Stimulated activated naive CD8-positive, alpha-beta T cell treated with anti-CD3 and anti-CD28 coated beads, Interleukin-15, Interleukin-2, amounts not matched to agents 100 U/mL and 50 U/mL, for 24 hours (primary cell): ENCODE measurements at regions not wholly inside any gene's neighbourhood (a gene's known extent, or its start where the extent isn't known, plus 50 kb on each side); places are given as distances from the start of the nearest gene placed in this dataset.
A peak's percentile ranks its signal among the peaks of the same experiment; 100 is the strongest.
"Not testable (repeated sequence)": the region's sequence is repeated elsewhere in the genome, so short reads cannot be mapped to it uniquely, and the experiment has no call there.

ENCODE experiments used
- ATAC-seq: fragments of 150-1000 bp; cut with Tn5 transposase; one replicate; pipeline ENCODE4 v1.10.0; 2021
- DNase-seq: peaks from one replicate; pipeline ENCODE4 v3.0.0; 2021

DNA sequence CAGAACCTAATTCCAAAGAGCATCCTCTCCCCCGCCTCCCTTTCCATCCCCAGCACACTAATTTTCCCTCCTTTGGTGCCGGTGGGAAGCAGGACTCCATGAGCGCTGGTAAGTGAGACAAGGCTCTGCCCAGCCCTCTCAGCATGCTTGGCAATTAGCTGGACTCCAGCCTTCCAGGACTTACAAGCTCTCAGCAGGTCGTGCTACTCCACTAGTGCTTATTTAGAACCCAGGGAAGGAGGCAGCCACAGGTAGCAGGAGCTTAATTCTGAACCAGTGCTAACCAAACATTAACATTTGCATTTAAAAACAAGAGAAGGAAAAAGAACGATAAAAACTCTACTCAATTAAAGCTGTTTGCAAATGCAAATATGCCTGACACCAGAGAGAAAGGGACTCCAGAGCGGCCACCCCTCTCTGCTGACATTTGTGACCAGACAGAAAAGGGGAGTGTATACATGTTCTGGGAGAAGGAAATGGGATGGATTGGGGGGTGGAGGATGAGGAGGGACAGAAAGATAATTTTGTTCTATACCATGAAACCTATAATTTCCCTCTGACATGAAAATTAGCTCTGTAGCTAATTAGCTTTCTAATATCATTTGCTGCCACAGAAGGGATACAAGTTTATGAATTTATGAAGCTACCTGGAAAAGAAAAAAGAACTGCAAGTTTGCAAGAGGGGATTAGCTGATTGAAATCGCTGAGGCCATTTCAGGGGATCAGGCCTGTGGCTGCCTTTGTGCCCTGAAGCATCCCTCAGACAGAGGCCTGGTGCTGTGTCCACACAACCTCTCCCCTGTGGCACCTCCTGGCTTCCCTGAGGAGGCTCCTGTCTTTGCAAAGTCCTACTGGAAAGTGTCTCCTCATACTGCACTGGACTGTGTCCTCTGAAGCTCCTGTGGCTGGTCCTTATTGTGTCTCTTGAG, 266.3 kb downstream of the SEC61B start:
- ATAC-seq (no peak), DNase-seq (no peak)

DNA sequence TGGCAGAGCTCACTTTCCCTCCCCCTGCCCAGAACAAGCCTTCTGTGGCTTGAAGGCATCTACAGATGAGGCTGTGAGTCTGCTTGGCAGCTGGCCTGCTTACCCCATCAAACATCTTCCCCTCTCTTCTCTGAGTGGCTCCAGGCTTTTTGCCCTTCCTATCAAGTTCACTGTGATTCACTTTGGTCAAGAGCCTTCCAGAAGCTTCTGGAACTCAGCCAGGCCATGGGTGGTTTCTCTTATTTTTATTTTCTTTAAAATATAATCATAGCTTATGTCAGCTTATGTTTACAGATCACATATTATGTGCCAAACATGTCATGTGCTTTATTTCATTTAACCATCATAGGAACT, 267.0 kb downstream of the SEC61B start:
- no peak for ATAC-seq
- no peak for DNase-seq

DNA sequence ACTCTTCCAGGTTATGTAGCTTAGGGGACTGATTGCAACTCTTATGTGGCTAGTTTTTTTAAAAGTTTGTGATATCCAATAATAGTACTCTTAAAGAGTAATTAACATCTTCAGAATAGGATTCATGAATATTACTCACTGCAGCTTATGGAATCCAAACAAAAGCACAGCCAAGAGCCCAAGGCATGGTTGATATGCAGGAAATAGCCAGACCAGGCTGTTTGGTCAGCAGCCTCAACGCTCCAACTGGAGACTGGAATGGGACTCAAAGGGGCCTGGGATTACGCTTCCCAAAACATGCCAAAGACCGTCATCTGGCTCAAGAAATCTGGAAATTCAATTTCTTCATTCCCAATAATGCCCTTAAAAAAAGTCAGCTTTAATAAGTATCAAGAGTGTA, 268.6 kb downstream of the SEC61B start:
- DNase-seq: no peak
- no peak for ATAC-seq

DNA sequence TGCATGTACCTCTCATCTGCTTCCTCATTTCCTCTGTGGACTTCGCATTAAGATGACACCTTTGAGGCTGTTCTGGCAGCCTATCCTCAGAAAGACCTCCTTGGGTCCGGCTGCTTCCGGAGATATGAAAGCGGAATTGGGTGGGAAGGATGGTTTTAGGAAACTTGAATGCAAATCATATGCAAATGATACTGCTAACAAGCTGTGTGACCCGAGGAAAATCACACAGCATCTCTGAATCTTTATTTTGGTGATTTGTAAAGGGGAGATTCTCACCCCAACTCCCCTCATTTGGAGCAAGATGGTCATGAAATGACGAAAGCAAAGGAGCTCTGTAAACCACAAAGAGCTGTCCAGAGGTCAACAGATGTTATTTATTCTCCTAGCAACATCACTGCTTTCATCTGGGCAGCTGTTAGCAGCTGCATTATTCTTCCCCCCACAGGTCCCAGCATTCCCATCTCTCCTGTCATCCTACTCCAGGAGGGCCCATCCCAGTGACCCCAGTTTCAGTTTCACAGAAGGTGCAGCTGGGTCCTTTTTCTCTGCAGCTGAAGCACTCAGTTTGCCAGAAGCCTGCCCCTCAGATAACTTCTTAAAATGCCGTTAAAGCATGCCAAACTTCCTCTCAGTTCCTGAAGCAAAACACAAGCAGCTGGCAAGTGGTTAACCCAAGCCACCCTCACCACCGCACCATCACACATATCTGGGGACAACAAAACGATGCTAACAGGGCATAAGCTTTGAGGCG, 269.5 kb downstream of the SEC61B start:
- no peak for ATAC-seq
- DNase-seq: no peak

DNA sequence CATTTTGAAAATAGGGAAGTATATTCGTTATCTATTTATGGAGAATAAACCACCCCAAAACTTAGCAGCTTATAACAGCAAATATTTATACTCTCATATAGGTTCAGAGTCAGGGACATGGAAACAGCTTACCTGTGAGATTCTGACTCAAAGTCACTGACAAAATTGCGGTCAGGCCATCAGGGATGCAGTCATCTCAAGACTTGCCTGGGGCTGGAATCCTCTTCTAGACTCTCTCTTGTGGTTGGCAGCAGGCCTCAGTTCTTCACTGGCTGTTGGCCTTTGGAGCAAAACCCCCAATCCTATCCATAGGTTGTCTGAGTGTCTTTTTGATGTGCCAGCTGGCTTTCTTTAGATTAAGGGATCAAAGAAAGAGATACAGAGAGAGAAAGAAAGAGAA, 275.6 kb downstream of the SEC61B start:
- no peak for DNase-seq
- no peak for ATAC-seq

DNA sequence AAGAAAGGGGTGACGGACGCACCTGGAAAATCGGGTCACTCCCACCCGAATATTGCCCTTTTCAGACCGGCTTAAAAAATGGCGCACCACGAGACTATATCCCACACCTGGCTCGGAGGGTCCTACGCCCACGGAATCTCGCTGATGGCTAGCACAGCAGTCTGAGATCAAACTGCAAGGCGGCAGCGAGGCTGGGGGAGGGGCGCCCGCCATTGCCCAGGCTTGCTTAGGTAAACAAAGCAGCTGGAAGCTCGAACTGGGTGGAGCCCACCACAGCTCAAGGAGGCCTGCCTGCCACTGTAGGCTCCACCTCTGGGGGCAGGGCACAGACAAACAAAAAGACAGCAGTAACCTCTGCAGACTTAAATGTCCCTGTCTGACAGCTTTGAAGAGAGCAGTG, 276.9 kb downstream of the SEC61B start:
- not testable (repeated sequence) for DNase-seq, ATAC-seq

DNA sequence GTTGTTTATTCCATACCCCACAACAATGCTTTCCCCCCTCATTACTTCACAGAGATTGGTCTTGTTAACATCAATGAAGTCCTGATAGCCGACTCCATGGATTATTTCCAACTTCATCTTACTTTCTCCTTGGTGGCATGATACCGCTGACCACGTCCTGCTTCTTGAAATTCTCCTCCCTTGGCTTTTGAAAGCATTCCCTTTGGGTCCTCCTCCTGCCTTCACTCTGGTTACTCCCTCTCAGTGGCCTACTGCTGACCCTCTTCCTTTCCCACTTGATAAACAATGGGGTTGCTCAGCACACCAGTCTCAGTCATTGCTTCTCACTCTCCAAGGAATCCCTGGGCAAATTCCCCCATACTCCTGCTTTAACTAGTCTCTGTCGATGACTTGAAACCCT, 283.9 kb downstream of the SEC61B start:
- no peak for DNase-seq
- no peak for ATAC-seq

DNA sequence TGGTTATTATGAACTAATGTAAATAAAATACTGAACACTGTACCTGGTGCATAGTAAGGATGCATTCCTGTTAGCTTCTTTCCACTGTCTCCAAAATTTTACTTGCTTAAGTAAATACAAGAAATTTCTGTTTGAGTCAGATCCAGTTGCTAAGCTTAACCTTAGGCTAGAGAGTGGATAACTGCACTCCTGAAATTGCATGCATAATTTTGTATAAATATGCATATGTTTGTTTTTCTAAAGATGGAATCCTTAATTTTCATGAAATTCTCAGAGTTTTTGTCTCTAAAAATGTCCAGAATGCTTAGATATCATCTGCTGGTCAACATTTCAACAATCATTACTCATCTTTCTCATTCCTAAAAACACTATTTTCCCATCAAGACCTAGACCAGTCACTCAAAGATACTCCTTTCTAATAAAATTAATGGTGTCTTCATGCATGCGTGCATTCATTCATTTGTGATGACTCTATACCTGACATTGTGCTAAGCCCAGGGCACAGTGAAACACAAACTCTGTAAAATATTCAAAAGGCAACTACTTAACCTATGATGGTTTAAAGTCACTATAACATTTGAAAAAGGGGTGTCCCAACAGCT, 284.8 kb downstream of the SEC61B start:
- DNase-seq (no peak), ATAC-seq (no peak)

DNA sequence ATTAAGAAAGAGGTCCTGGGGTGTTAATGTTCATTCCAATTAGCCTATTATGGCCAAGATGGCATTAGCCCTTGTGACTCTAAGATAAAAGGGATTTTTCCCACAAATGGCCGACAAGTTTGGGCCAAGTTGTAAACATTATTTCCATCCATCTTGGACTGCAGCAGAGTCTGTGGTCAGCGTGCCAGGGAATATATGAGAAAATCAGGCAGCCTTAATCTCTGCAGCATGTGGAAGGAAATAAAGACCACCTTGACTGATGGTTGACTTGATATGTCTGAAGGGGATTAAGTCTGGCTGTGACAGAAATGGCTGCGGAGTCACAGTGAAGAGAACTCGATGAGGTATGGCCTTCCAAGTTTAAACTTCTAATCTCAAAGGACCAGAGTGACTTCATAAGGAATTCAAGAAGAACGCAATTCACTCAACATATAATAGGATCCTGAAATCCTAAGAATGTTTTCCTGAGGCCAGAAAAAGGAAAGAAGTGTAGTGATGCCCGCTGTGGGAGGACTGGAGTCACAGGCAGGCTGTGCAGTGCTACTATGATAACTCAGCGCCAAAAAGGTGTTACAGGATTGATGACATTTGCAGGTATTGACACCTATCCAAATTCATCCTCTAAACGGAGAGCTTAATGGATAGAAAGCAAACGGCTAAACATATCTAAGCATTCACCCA, 287.1 kb downstream of the SEC61B start:
- no peak for ATAC-seq
- no peak for DNase-seq

DNA sequence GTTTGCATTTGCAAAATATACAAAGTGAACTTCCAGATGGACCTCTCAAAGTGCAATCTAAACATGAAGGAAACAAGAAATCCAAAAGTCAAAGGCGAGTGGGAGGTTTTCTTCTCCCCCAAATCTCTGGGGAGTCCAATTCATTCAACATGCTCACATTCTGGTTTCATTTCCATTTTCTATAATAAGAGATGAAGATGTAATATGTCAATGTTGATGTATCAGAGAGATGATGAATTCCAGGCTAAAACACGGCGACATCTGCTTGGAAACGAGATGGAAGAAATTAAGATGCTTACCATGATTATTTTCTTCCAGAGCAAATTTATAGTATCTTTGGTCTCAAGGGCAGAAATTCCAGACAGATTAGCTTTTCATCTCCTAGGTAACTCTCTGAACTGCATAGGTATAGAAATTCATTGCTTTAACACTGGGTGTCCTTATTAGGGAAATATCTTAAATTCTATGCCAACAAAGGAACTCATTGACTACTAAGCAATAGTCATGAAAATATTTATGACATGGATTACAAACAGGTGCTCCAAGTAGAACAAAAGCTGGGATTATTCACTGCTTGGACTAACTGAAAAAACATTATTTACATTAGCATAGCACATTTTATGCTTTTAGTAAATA, 287.9 kb downstream of the SEC61B start:
- ATAC-seq: no peak

DNA sequence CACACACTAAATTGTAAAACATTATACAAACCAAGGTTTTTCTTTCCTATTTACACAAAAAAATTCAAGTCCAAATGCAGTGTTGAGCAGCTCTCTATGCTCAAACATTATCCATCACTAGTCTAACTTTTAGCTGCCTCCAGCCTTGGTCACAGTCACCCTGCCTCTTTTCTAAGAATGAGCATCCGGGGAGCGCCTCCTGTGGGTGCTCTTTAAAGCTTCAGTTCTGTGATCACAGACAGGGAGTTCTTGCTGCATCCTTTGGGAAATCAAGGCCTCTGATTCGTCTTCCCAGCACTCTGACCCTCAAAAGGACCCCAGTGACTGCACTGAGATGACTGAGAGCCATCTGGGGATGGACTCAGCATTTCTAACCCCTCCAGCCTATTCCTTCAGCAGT, 289.6 kb downstream of the SEC61B start:
- ATAC-seq: no peak
- DNase-seq: no peak

More for the DNA sequence above, 287.9 kb downstream of the SEC61B start:
- no peak for DNase-seq

DNA sequence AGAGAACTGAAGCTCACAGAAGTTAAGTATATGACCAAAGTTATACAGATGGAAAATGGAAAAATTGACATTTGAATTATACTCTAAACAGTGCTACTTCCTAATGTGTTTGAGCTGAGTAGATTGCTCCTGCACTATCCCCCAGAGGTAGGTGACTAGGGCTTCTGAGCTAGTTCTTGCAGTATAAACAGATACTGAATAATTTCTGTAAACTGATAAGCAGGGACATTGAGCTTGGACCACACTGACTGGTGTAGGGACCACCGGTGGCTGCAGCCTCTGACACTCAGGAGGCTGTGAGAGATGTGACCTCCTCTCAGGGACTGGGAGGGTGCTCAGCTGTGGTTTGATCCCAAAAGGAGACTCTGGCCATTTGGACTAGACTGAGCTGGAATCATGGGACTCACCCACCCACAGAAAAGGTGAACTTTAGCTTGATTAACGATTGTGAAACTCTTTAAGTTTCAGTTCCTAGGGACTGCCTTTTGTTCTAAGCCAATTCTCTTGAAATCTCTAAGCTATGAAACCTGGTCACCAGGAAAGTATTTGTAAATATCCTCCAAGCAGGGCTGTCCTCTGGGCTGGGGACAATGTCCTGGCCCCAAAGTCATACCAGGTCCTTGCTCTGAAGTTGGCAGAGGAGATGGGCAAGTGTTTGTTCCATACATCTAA, 291.5 kb downstream of the SEC61B start:
- peak; percentile 22 for ATAC-seq

DNA sequence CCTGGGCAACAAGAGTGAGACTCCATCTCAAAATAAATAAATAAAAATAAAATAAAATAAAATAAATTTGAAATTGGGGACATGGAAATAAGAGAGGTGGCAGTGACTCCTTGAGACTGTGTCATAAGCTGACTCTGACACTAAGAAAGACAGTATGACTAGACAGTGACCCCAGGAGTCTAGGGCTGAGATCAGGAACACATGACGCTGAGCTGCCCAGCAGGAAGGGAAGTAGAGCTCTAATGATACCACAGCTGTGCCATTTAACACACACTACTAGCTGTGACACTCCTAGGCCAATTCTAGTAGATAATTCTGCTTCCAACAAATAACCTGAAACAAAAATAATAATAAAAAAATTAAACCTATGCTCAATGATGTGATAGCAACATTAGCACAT, 293.0 kb downstream of the SEC61B start:
- ATAC-seq (no peak), DNase-seq (no peak)

More for the DNA sequence above, 291.5 kb downstream of the SEC61B start:
- DNase-seq: no peak

DNA sequence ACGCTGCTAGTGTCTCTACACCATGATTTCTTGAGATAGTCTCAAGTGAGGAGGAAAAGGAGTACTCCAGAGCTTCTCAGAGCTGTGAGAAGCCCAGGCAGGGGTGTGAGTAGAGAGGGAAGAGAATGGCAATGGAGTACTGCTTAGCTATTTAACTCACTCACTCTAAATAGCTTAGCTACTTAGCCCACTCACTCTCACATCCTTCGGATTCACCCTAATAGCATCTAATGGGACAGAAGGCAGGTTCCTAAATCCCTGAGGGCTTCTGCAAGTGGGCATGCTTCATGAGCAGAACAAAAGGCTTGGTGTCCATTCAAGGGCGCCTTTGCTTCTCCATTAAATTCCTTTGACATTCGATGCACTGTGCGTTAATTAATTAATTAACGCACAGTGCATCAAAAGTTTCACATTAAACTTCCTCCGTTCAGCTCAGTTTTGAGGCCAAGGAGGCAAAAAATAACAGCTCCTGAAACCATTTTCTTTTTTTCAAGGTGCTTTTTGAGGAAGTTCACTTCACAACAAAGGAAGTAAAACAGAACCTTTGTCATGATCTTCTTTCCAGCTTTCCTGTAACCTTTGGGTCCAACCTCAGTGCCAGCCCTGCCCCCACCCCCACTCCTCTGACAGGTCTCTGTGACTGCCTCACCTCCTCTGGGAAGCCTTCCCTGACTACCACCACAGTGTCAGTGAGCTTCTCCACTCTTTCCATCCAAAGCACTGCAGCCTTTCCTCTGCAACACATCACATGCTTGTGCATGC, 294.0 kb downstream of the SEC61B start:
- ATAC-seq (peak; percentile 33), DNase-seq (peak; percentile 27)

DNA sequence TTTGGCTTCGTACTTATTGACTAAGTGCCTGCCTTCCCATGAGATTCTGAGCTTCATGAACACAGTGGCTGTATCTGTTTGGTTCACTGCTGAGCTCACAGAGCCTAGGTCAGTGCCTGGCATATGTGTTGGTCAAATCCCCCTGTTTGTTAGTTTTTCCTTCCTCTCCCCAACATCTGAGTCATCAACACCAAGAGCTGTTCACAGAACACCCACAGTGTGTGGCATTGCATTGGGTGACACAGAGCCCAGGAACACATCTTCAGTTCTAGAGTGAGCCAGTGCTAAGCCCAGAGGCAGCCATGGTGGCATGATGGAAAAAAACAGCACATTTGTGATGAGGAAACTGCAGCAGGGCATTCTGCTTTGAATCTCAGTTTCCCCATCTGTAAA, 294.6 kb downstream of the SEC61B start:
- DNase-seq: peak; percentile 27
- peak; percentile 95 for ATAC-seq

DNA sequence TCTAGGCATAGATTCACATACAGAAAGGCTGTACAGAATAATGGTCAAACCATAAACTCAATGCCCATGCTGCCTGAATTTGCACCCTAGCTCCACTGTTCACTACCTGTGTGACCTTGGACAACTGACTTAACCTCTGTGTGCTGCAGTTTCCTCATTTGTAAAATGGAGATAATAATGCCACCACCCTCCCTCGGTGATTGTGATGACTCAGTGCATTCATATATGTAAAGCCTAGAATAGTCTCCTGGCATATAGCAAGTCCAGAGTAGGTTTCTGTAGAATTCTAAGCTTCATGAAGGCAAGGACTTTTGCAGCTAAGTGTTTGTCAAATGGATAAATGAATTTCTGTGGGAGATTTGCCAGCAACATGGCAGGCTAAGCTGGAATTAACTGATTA, 297.8 kb upstream of the NR4A3 start:
- DNase-seq: no peak
- ATAC-seq: no peak

DNA sequence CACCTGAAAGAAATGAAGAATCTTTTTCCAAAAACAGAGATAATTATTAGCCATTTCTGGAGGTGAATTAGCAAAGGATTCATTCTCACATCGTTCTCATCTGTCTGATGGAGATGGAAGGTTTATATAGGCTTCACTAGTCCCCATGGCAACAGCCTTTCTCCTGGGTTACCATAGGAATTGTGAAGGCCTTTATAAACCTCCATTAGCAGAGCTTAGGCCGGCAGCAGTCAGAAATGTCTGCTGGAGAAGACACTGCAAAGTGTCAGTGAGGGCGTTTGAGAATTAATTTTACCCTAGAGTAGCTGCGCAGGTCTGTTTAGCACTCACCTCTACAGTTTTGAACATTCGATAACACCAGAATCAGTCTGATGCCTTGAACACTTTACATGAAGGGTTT, 290.4 kb upstream of the NR4A3 start:
- DNase-seq: no peak

DNA sequence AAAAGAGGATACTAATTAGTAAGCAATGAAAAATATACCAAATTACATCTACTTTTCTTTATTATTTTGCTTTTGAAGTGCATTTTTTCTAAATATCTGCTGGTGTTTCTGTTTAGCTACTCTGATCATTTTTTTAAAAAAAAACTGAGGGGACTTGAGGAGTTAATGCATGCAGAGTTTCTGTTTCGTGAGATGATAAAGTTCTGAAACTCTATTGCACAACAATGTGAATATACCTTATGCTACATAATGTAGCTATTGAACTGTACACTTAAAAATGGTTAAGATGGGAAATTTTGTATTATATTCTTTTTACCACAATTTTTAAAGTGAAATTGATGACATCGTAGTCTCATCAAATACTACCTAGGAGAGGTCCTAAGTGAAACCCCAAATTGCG, 288.3 kb upstream of the NR4A3 start:
- ATAC-seq (no peak), DNase-seq (no peak)

More for the DNA sequence above, 290.4 kb upstream of the NR4A3 start:
- ATAC-seq: no peak

DNA sequence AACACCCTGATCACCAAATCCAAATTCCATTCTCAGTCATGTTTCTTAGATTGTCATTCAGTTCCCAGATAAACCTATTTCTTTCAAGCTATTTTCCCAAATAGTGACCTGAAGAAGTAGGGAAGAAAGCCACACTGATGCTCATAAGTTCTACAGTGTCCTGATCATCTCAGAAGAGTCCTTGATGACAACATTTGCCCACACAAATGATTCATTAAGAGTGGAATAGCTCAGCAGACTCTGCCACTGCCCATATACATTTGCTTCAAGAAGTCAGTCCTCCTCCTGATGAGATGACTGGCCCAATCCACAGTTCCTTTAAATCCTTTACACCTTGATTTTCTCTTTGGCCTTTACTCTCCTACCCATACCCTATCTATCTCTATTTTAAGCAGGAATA, 283.7 kb upstream of the NR4A3 start:
- DNase-seq (no peak), ATAC-seq (no peak)

DNA sequence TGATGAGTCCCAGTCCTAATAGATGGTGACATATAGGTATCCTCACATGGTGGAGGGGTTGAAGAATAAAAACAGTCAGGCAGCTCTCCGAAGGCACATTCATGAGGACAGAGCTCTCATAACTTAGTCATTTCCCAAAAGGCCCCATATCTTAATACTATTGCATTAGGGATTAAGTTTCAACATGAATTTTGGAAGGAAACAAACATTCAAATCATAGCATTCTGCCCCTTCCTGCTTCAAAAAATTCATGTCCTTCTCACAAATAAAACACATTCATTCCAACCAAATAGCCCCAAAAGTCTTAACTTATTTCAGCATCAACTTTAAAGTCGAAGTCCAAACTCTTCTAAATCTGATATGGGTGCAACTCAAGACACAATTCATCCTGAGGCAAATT, 277.2 kb upstream of the NR4A3 start:
- ATAC-seq (no peak), DNase-seq (no peak)

DNA sequence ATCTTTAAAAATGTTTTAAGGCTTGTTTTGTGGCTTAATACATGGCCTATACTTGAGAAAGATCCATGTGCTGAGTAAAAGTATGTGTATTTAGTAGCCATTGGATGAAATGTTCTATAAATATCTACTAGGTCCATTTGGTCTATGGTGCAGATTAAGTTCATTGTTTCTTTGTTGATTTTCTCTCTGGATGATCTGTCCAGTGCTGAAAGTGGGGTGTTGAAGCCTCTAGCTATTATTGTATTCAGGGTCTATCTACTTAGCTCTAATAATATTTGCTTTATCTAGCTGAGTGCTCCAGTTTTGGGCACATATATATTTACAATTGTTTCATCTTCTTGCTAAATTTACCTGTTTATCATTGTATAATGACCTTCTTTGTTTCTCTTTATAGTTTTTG, 272.2 kb upstream of the NR4A3 start:
- ATAC-seq: no peak

More for the DNA sequence above, 272.2 kb upstream of the NR4A3 start:
- DNase-seq: no peak
